H1 (cell line): ENCODE measurements at regions not wholly inside any gene's neighbourhood (a gene's known extent, or its start where the extent isn't known, plus 50 kb on each side); places are given as distances from the start of the nearest gene placed in this dataset.

Source experiments
- CTCF ChIA-PET: fragments of 300-600 bp; sonication (Branson Sonifier 250); formaldehyde crosslinking; loops from one replicate; lab custom pipeline; 2021; ENCODE audit not compliant: partially characterized antibody; lab: Charles Lee
- POLR2A ChIA-PET: fragments of 300-600 bp; sonication (Branson Sonifier 250); formaldehyde crosslinking; loops from one replicate; lab custom pipeline; 2021; ENCODE audit warnings: inconsistent platforms; ENCODE audit not compliant: partially characterized antibody; lab: Charles Lee
- DNase-seq, 2 experiments: peaks; one replicate each; pipeline versions ENCODE4 v3.0.0 to v3.0.0-alpha.2; 2010 to 2022; ENCODE audit warnings: low spot score in 2 of 2, low read depth in 1 of 2, mixed read lengths in 1 of 2
- FAIRE-seq: peaks from 2 replicates; lab custom pipeline; 2011; peaks lifted over from hg19 to GRCh38; lab: Jason Lieb, UNC
- H2AFZ ChIP-seq: 2 replicates; pipeline ENCODE4 v1.8.1; 2012; ENCODE audit warnings: low read length, inconsistent platforms
- H2AK5ac ChIP-seq: 2 replicates; pipeline ENCODE4 v1.6.1; 2013; ENCODE audit warnings: low read depth, low read length
- H2BK120ac ChIP-seq: replicated peaks from 2 replicates; pipeline ENCODE3; 2013; ENCODE audit warnings: low read depth, low read length, inconsistent platforms
- H2BK12ac ChIP-seq: 2 replicates; pipeline ENCODE4 v1.6.1; 2013; ENCODE audit warnings: low read depth, low read length
- H2BK15ac ChIP-seq: 2 replicates; pipeline ENCODE4 v1.6.1; 2013; ENCODE audit warnings: low read length
- H2BK20ac ChIP-seq: 2 replicates; pipeline ENCODE4 v1.6.1; 2013; ENCODE audit warnings: low read length
- H2BK5ac ChIP-seq: 2 replicates; pipeline ENCODE4 v1.6.1; 2013; ENCODE audit warnings: low read depth, low read length
- H3K14ac ChIP-seq: 2 replicates; pipeline ENCODE4 v1.6.1; 2013; ENCODE audit warnings: inconsistent platforms; ENCODE audit not compliant: insufficient read length
- H3K18ac ChIP-seq: 2 replicates; pipeline ENCODE4 v1.6.1; 2013; ENCODE audit warnings: low read length; ENCODE audit errors: extremely low read depth
- H3K23ac ChIP-seq: 2 replicates; pipeline ENCODE4 v1.6.1; 2013; ENCODE audit warnings: inconsistent platforms; ENCODE audit not compliant: insufficient read length
- H3K23me2 ChIP-seq: 2 replicates; pipeline ENCODE4 v1.6.1; 2013; ENCODE audit warnings: low read depth, low read length
- H3K27ac ChIP-seq: 2 replicates; pipeline ENCODE4 v1.6.1; 2011; ENCODE audit warnings: low read depth, low read length, inconsistent platforms
- H3K27me3 ChIP-seq, 4 experiments: replicated peaks in 1 of 4; 1 replicate in 1 of 4; 2 replicates in 3 of 4; pipeline versions ENCODE4 v1.6.1 to v1.8.1; 2011 to 2013; ENCODE audit warnings: low read length in 3 of 4, mild to moderate bottlenecking in 3 of 4, inconsistent platforms in 2 of 4, mixed read lengths in 2 of 4, moderate library complexity in 1 of 4; ENCODE audit not compliant: control insufficient read depth in 3 of 4, insufficient read depth in 3 of 4; ENCODE audit errors: extremely low read depth in 1 of 4
- H3K36me3 ChIP-seq, 4 experiments: 2 replicates each; pipeline versions ENCODE4 v1.6.1 to v1.8.1; 2011 to 2013; ENCODE audit warnings: mild to moderate bottlenecking in 4 of 4, low read length in 3 of 4, moderate library complexity in 2 of 4, control low read depth in 1 of 4, inconsistent platforms in 1 of 4; ENCODE audit not compliant: insufficient read depth in 4 of 4, control insufficient read depth in 2 of 4
- H3K4ac ChIP-seq: replicated peaks from 2 replicates; pipeline ENCODE3; 2013; ENCODE audit warnings: low read length, low read depth, mixed read lengths, inconsistent platforms; ENCODE audit not compliant: insufficient read length
- H3K4me1 ChIP-seq, 4 experiments: replicated peaks in 1 of 4; 1 replicate in 1 of 4; 2 replicates in 3 of 4; pipeline versions ENCODE4 v1.6.1 to v1.8.1; 2011 to 2013; ENCODE audit warnings: low read length in 3 of 4, inconsistent platforms in 2 of 4, mixed read lengths in 1 of 4; ENCODE audit not compliant: insufficient read depth in 4 of 4, control insufficient read depth in 3 of 4
- H3K4me2 ChIP-seq, 2 experiments: 2 replicates each; pipeline versions ENCODE4 v1.6.1 to v1.8.1; 2011 to 2013; ENCODE audit warnings: low read depth in 2 of 2, low read length in 2 of 2, control low read depth in 1 of 2, inconsistent platforms in 1 of 2, mild to moderate bottlenecking in 1 of 2; ENCODE audit not compliant: insufficient read depth in 1 of 2
- H3K4me3 ChIP-seq, 4 experiments: fragments of 200-600, 300-600 bp in 1 of 4; sonication (generic), shearing (Covaris generic), sonication (Bioruptor Twin) in 1 of 4; 2 replicates each; pipeline versions ENCODE4 v1.5.1 to v1.8.1; 2011 to 2016; ENCODE audit warnings: low read length in 4 of 4, low read depth in 3 of 4, control low read depth in 2 of 4, inconsistent platforms in 2 of 4, mild to moderate bottlenecking in 2 of 4, mixed read lengths in 1 of 4, moderate library complexity in 1 of 4; ENCODE audit not compliant: insufficient read depth in 2 of 4; ENCODE audit errors: extremely low read depth in 1 of 4
- H3K56ac ChIP-seq: replicated peaks from 2 replicates; pipeline ENCODE3; 2013; ENCODE audit warnings: low read depth, mild to moderate bottlenecking, mixed read lengths, low read length, inconsistent platforms; ENCODE audit not compliant: insufficient read length
- H3K79me1 ChIP-seq: 2 replicates; pipeline ENCODE4 v1.6.1; 2013; ENCODE audit warnings: low read depth, low read length, control low read depth
- H3K79me2 ChIP-seq, 2 experiments: 2 replicates each; pipeline versions ENCODE4 v1.6.1 to v1.8.1; 2012 to 2013; ENCODE audit warnings: low read length in 2 of 2, mild to moderate bottlenecking in 2 of 2, inconsistent platforms in 1 of 2; ENCODE audit not compliant: insufficient read depth in 2 of 2, control insufficient read depth in 1 of 2
- H3K9ac ChIP-seq, 4 experiments: replicated peaks in 1 of 4; 1 replicate in 1 of 4; 2 replicates in 3 of 4; pipeline versions ENCODE4 v1.6.1 to v1.8.1; 2011 to 2013; ENCODE audit warnings: low read depth in 3 of 4, low read length in 3 of 4, control low read depth in 2 of 4, mild to moderate bottlenecking in 2 of 4, moderate library complexity in 2 of 4, inconsistent platforms in 1 of 4; ENCODE audit errors: extremely low read depth in 1 of 4
- H3K9me3 ChIP-seq, 2 experiments: 2 replicates each; pipeline versions ENCODE4 v1.6.1 to v1.8.1; 2012 to 2013; ENCODE audit warnings: mild to moderate bottlenecking in 2 of 2, moderate library complexity in 2 of 2, control low read depth in 1 of 2, inconsistent platforms in 1 of 2, low read depth in 1 of 2, low read length in 1 of 2, mixed read lengths in 1 of 2; ENCODE audit not compliant: insufficient read depth in 2 of 2
- H4K20me1 ChIP-seq, 2 experiments: replicated peaks in 1 of 2; 2 replicates each; pipeline versions ENCODE3 to v1.8.1; 2011 to 2013; ENCODE audit warnings: inconsistent platforms in 2 of 2, low read length in 2 of 2, mild to moderate bottlenecking in 1 of 2; ENCODE audit not compliant: insufficient read depth in 2 of 2, control insufficient read depth in 1 of 2
- H4K5ac ChIP-seq: 2 replicates; pipeline ENCODE4 v1.6.1; 2013; ENCODE audit warnings: low read length, low read depth, mixed read lengths, inconsistent platforms; ENCODE audit not compliant: insufficient read length
- H4K8ac ChIP-seq: 2 replicates; pipeline ENCODE4 v1.8.0; 2013; ENCODE audit warnings: mild to moderate bottlenecking, moderate library complexity, low read length, inconsistent platforms; ENCODE audit not compliant: insufficient read depth; ENCODE audit errors: extremely low read depth
- H4K91ac ChIP-seq: replicated peaks from 2 replicates; pipeline ENCODE3; 2013; ENCODE audit warnings: low read length, mixed read lengths, inconsistent platforms; ENCODE audit not compliant: insufficient read length
- CEBPB ChIP-seq: IDR thresholded peaks from 2 replicates; pipeline ENCODE4 v1.6.1; 2012; ENCODE audit warnings: low read depth, low read length
- EZH2 ChIP-seq: fragments of 200-600 bp; sonication (generic); IDR thresholded peaks from 2 replicates; pipeline ENCODE4 v1.7.1; 2012; ENCODE audit warnings: low read depth, mild to moderate bottlenecking, moderate library complexity, low read length, inconsistent platforms; ENCODE audit not compliant: severe bottlenecking
- GTF2F1 ChIP-seq: IDR thresholded peaks from 2 replicates; pipeline ENCODE4 v1.6.1; 2012; ENCODE audit warnings: low read depth, low read length, improper control_type of control experiment, borderline replicate concordance
- NRF1 ChIP-seq: IDR thresholded peaks from 2 replicates; pipeline ENCODE4 v1.6.1; 2011; ENCODE audit warnings: mild to moderate bottlenecking, low read depth, low read length, improper control_type of control experiment
- SAP30 ChIP-seq: fragments of 300-600 bp; sonication (generic); IDR thresholded peaks from 2 replicates; pipeline ENCODE4 v1.7.1; 2012; ENCODE audit warnings: low read length, moderate library complexity, mild to moderate bottlenecking, inconsistent platforms; ENCODE audit not compliant: insufficient read depth, insufficient replicate concordance
- WGBS, 2 experiments: shearing (Covaris generic) in 1 of 2; methylation state at CpG; one replicate each; pipeline versions ENCODE4 v1.1.6 to v1.1.7; 2013 to 2015; ENCODE audit warnings: low lambda C conversion rate in 2 of 2, mixed read lengths in 2 of 2, inconsistent platforms in 1 of 2, low coverage in 1 of 2, missing lambda C conversion rate in 1 of 2; ENCODE audit not compliant: insufficient replicate concordance in 2 of 2, insufficient coverage in 1 of 2, insufficient read length in 1 of 2; ENCODE audit errors: extremely low coverage in 1 of 2, missing lambda C conversion rate in 1 of 2; 5-methylcytosine and 5-hydroxymethylcytosine counted together

DNA sequence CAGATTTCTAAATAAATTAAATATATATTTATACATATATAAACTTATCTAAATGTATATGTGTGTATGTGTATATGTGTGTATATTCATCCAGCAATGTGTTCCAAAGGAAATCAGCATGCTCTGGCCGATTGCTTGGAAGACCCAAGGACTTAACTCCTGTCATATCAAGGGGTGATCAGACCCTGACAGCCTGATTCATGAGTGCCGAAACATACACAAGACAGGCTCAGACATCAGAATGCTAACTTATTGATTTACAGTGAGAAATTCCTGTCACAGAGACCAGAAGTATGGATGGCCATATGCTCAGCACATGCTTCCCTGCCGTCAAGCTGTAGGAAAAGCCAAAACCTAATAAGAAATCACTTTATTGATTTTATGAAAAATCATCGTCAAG is 545.1 kb upstream of the NR5A2 start:
- Histone ChIP-seq H4K20me1 (no peaks in the 10 kb centered on the region), H3K56ac (no peak overlapping the region), H3K4me2 (no peak overlapping the region), H4K5ac (no peak overlapping the region), H3K79me1 (no peaks in the 10 kb centered on the region), H3K23ac (no peak overlapping the region), H4K8ac (no peak overlapping the region), H2AK5ac (no peak overlapping the region), H3K14ac (no peak overlapping the region), H3K9me3 (no peaks in the 10 kb centered on the region), H3K4ac (no peak overlapping the region), H2BK20ac (no peak overlapping the region), H3K79me2 (no peaks in the 10 kb centered on the region), H4K91ac (no peak overlapping the region), H3K4me1 (no peaks in the 10 kb centered on the region), H3K27me3 (no peaks in the 10 kb centered on the region), H3K9ac (no peak overlapping the region), H3K27ac (no peak overlapping the region), H2BK5ac (no peak overlapping the region), H2BK12ac (no peak overlapping the region), H2BK120ac (no peak overlapping the region), H3K4me3 (no peak overlapping the region), H2BK15ac (no peak overlapping the region), H3K23me2 (no peaks in the 10 kb centered on the region), H3K36me3 (no peaks in the 10 kb centered on the region), H3K18ac (no peak overlapping the region), H2AFZ (no peak overlapping the region)
- DNase-seq (no peak), FAIRE-seq (no peak)
- 90% methylated on average over 4 of the region's 4 CpGs; no CpG with 5 or more reads in 1 of the 2 experiments for WGBS, 2 experiments
- TF ChIP-seq NRF1, result no peak
- no peak for TF ChIP-seq SAP30
- TF ChIP-seq GTF2F1, result no peak
- TF ChIP-seq EZH2, result no peak
- no peak for TF ChIP-seq CEBPB
- CTCF ChIA-PET, result no interaction called here
- POLR2A ChIA-PET, result no interaction called here
